ENCODE measurements at regions not wholly inside any gene's neighbourhood (a gene's known extent, or its start where the extent isn't known, plus 50 kb on each side); places are given as distances from the start of the nearest gene placed in this dataset.
"Not testable (repeated sequence)": the region's sequence is repeated elsewhere in the genome, so short reads cannot be mapped to it uniquely, and the experiment has no call there.

DNA sequence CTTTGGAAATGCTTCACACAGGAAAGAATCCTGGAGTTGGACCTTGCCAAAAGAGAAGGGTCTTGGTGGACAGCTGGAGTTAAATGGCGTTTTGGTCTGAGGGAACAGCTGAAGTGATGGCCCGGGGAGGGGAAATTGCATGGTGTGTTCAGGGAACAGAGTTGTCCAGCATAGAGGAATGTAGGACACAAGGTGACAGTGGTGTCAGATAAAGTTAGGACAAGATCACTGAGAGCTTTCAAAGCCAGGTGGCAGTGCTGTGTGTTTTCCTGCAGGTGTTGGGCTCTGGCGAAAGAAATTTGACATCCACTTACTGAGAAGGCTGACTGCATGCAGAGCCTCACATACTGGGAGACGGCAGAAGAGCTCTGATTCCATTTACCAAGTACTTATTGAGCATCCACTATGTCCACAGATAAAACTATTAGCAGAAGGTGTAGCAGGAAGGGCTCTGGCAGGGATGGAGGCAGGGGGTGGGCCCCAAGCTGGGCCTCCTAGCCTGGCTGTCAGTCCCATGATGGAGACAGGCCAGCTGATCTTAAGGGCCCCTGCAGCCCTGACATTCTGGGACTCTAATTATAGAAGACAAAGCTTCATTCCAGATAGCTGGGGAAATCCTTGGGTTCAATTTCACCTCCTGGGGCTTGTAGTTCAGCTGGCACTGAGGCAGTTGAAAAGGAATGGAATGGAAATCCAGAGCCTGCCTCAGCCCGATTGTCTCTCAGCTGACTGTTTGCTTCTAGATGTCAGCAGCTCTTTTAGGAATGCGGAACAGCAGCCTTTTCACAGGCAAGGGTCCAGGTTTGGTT, 150.2 kb upstream of the MAMLD1 start:
- no peak for DNase-seq (ENCODE audit: low spot score)

DNA sequence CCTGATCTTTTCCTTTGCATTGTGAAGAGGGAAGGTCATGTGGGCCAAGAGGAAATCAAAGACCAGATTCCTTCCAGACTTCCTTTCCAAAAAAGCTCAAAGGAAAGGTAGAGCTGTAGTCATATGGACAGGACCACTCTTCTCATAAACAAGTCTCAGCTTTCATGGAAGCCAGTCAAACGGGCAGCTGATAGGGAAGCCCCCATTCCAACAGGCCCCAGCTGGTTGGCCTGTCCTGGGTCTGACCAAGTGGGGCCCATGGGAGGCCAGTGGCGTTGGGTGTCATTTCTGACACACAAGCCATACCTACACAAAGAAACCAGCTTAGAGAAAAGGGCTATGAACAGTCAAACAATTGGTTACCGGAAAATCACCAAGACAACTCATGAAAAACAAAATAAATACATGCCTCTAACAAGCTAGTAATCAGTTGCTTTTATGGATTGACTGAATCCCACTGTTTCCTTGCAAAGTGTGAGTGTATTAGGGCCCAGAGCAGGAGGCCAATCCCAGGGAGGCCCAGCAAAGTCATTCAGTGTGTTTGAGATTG, 149.6 kb upstream of the MAMLD1 start:
- DNase-seq (ENCODE audit: low spot score), result no peak

DNA sequence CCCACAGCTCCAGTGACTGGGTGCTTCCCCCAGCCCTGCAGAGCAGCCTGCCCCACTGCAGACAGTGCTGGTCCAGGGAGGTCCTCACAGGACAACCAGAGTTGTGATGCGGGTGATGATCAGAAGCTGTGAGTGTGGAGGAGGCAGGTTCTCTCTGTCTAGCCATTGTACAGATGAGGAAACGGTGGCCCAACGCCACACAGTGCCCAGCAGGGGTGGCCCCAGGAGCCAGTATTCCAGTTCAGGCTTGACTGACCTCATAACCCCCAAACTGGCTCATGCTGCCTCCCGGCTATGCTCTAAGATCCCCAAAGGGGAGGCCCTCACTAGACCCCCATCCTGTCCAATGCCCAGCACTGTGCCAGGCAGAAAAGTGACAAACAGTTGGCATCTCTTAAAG, 147.1 kb upstream of the MAMLD1 start:
- not testable (repeated sequence) for DNase-seq (ENCODE audit: low spot score)

DNA sequence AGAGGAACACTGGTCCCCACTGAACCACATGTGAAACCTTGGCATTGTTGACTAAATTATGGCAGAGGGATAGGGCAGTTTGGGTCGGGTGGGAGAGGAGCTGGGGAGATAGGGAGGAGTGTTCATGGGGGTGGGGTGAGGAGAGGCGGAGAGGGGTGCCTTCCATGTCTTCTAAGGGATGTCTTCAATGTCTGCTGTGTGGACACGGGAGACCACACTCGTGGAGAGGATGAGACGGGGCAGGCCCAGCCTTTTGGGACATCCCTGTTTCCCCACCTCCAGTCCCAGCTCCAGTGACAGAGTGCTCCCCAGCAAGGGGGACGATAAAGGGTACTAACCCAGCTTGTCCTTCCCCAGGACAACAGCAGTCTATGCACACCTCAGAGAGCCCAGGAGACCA, 146.4 kb upstream of the MAMLD1 start:
- no peak for DNase-seq (ENCODE audit: low spot score)

DNA sequence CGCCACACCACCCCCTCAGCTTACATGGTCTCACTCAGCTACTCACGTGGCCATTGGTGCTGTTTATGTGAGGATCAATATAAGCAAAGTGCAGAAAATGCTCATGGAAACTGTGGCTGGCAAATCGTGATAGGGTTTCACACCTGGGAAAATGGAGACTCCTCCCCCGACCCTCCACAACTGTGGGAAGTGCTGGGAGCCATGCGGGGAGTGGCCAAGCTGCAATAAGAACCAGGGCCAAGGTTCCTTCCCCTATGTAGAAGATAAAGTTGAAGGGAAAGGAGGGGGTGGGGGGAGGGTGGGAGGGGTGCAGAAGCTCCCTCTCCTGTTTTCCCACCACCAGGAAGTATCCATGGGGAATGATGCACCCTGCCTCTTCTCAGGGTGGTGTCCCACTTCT, 145.5 kb upstream of the MAMLD1 start:
- no peak for DNase-seq (ENCODE audit: low spot score)

DNA sequence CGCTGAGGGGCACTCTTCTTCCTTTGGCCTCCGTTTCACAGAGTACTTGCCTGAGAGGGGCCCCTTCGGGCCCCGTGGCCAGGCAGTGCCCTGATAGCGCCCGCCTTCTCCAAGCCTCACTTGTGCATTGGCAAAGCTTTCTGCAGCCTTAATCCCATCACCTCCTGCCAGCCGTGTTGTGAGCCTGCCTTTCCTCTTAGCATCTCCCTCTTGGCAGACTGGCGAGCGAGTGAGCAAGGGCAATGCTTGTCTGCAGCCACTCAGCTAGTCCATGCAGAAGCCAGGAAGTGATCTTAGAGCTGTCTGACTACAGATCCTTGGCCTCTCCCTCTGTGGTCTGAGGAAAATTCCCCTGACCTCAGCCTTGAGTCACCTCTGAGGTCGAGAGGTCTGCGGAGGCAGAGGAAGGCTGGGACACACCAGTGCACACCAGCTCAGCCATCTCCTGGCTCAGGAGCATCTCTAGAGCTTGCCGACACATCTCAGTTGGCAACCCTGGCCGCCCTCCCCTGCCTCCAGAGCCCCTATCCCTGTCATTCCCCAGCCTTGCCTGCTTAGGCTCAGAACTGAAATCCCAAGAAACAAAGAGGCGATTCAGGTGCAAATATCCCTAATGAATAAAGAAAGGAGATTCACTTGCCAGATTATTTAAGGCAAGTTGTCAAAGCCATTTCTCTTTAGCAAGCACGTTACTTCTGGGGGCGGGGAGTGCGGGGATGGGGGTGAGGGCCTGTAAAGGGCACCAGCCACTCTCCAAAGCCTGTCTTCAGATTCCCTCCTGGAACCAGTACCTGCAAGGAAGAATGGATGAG, 143.5 kb upstream of the MAMLD1 start:
- no peak for DNase-seq (ENCODE audit: low spot score)

DNA sequence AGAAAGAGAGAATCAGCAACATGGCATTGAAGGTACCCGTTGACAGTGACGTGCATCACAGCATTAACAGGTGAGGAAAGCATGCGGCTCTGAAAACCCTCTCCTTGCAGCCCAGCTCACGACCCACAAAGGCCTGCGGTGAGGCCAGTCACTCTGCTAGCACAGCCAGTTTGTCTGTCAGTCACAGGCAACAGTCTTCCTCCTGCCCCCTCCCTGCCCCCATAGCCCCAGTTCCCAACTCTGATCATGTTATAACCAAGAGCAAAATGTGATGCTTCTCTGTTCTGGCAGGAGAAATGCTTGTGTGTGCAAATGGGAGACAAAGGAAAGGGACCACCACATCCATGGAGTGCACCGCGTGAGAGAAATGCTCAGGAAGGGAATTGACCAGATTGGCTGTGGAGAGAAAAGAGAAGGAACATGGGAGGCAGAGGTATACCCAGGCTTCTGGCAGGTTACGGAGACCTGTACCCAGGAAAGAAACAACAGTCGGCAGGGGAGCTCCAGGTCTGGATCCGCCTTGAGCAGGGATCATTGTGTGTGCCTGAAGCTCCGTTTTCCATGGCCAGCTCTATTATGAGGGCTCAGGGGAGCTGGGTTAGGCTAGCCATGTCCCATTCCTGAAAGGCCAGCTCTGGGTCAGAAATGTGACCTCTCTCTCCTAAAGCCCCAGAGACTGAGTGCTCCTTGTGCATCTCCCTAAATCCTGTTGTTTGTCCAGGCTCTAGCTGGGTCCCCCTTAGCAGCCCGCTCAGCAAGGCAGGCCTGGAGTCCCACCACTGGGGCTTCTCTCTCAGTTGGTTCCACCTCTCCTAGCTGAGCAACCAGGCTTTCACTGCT, 139.7 kb upstream of the MAMLD1 start:
- DNase-seq (ENCODE audit: low spot score), result no peak

DNA sequence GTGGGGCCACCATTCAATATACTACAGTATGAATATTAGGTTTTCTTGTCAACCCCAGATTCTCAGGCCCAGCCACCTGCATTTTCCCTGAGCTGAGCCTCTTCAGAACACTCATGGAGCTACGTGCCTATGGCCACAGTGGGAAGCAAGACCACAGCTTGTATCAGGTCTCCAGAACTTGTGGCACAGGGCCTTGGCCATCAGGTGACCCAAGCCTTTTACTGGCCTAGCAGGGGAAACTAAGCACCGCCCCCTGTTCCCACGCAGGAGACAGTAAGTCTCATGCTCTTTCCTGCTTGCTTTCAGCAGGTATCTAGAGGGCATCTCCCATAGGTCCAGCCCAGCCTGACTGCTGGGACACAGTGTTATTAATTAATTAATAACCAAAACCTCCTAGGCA, 138.4 kb upstream of the MAMLD1 start:
- no peak for DNase-seq (ENCODE audit: low spot score)

DNA sequence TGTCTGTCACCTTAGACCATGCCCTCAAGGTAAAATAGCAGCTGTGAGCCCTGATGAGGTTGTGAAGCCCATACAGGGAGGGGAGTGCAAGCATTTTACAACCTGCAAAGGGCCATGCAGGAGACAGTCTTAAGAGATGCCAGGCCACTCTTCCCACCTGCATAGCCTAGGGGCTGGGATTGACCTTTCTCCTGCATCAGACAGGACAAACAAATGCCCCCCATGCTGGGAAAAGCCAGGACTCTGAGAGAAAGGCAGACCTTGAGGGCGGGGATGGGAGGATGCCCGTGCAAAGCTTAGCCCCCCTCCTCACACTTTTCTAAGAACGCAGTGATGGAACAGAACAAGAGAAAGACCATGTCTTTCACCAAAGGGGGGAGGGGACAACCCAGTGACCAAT, 137.9 kb upstream of the MAMLD1 start:
- DNase-seq (ENCODE audit: low spot score), result no peak

DNA sequence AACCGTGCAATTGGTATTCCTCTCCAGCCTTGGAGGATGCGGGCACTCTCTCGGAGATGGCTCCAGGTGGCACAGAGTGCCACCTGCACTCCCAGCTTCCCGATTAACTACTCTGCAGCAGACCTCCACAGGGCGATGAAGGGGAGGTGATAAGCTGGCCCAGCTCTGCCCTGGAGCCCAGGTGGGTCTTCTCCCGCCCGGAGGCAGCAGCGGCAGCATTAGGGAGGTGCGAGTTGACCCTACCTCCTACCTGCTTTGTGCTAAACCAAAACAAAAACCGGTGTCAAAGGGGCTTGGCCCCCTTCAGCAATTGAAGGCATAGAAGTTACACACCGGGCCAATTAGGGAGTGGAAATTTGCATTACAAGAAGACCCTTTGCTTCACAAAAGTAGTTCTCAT, 137.4 kb upstream of the MAMLD1 start:
- no peak for DNase-seq (ENCODE audit: low spot score)

DNA sequence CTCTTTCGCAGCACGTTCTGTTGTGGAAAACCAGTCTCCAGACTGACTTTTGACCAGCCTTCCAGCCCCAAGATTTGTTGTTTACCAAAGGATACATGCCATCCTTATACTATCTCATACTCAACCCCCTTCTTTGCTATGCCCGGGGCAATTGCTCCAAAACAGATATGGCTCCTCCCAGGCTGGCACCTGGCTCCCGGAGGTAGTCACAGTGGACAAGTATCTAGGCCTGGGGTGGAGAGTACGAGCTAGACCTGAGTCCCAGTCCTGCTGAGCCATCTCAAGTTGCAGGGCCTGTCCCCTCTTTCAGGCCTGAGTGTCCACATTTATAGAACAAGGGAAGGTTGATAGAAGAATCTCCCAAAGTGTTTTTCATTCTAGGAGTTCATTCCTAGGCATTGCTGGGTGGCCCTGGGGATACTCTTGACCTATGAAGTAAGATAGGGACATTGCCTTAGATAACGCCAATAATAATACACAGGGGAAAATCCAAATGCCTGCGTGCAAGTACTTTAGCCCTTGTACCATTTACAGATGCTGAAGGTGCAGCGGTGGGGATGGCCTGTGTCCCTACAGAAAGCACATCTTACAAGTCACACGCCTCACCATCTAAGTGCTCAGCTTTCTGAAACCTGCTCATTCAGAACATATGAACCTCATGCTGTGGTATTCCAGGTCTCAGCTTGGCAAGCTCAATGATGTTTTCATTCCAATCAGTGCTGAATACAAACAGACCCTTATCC, 136.7 kb upstream of the MAMLD1 start:
- DNase-seq (ENCODE audit: low spot score), result no peak

DNA sequence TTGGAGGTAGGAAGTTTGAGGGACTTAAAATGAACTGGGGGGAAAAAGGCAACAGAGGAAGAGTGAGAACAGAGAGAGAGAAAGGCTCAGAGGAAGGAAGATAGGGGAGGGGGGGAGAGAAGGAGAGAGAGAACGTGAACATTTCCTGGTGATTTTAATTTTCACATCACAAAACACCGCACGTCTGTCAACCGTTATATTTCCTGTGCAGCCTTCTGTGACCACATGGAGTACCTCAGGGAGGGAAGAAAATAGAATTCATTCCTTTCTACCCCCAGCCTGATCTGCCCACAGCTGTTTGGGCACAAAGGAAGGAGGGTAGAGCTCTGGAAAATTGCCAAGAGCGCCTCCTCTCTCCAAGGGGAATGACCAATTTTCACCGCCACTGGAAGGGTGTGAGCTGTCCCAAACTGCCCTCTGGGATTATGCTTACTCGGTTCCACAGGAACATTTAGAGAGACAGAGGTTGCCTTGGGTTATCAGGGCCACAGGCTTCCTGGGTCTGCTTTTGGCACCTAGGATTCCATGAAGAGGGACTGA, 135.7 kb upstream of the MAMLD1 start:
- DNase-seq (ENCODE audit: low spot score), result no peak

DNA sequence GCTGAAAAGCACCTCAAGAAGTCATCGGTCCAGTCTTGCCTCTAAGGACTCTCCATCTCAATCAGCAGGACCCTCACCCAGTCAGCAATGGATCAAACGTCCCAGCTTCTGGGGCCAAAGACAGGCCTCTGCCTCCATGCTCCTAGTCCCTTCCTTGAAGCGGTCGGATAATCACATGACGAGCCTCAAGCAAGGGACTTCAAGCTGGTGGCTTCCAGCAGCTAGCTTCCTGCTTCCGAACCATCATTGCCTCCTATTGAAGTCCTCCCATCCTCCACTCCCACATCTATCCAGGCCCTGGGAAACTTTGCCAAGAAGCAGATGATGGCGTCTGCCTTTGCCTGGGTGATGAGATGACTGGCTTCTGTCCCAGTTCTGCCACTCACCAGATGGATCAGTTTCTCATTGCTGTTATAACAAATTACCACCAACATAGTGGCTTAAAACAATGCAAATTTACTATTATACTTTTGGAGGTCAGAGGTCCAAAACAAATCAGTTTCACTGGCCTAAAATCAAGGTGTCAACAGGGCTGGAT, 135.2 kb upstream of the MAMLD1 start:
- DNase-seq (ENCODE audit: low spot score), result no peak

DNA sequence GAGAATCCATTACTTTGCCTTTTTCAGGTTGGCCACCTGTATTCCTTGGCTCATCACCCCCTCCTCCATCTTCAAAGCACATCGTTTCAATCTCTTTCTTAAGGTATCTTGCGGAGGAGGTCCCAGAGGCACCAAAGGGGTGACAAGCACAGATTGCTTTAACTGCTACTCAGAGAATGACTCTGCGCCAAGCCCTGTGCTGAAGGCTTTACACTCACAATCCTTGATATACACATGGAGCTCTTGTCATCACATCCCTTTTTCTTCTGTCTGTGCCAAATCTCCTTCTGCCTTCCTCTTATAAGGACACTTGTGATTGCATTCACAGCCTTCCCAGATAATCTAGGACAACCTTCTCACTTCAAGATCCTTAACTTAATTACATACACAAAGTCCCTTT, 134.7 kb upstream of the MAMLD1 start:
- no peak for DNase-seq (ENCODE audit: low spot score)

DNA sequence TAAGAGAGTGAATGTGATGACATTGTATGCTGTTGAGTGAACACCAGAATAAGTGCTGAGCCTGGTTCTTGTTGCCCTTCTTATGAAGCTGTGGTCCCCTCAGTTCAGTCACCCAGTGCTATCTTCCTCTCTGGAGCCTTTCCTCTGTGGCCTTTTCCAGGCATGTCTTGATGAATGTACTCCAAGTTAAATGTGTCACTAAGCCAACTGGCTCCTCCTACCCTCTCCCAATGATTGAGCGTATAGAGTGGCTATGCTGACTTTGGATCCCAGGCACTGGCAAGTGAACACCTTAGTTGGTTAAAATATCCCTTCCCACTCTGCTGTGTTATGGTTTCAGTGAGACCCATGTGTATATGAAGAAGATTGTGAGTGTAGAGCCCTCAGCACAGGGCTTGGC, 134.1 kb upstream of the MAMLD1 start:
- no peak for DNase-seq (ENCODE audit: low spot score)

DNA sequence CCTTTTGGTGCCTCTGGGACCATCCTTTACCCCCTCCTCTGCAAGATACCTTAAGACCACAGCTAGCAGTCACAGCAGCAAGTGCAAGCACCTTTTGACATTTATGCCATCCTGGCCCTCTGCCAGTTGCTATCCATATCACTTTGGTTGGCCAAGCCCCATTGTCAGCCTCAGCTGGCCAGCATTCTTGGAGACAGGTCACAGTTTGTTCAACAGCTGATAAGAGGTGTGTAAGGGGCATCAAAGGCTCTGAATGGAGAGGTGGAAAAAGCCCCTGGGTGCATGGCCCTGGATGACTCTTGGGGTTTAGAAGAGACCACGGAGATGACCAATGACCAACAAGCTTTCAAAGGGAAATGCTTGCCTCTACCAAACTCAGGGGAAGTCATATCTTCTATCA, 133.6 kb upstream of the MAMLD1 start:
- DNase-seq (ENCODE audit: low spot score), result no peak

DNA sequence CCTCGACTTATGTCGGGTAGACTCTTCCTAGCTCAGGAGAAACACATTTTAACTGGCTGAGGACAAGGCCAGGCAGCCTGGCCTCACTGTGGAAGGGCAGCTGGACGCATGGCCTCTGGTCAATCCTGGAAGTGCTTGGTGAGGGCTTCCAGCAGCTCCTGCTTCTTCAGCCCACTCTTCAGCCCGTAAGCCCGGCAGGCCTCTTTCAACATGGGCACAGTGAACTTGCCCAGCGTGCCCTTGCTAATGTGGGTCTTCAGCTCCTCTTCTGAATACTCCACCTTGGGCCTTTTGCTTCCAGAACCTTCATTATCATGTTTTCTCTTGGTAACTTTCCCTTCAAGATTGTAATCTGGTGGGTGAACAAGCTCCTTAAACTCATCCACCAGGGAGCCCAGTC, 132.2 kb upstream of the MAMLD1 start:
- DNase-seq (ENCODE audit: low spot score), result not testable (repeated sequence)

DNA sequence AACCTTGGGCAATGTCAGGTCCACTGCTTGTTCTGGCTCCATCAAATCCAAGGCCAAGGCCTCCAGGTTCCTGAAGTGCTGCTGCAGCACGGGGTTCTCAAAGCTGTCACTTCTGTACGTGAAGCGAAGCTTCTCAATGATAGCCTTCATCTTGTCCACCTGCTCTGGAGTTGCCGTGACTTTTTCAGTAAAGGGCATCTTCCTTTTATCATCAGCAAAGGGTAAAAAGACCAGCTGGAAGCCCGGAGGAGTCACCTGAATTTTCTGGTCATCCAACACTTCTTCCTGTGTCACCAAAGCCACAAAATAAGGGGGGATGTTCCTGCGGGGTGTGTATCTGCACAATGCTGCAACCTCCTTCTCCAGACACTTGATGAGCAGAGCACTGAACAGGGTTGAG, 131.7 kb upstream of the MAMLD1 start:
- not testable (repeated sequence) for DNase-seq (ENCODE audit: low spot score)

DNA sequence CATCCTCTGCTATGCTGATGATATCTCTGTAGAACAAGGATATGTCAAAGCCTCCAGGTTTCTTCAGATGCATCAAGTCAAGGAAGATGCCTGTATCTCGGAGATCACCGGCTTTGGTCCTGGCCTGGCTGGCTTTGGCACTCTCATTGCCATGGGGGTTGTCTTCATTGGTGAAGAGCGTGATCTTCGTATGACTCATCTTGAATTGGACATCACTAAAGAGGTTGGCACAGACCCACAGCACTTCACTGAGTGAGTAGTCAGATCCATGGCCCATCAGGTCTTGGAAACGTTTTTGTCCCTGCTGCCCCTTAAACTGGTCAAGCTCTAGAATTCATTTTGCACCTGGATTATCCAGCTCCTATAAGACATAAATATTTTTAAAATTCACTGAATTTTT, 130.9 kb upstream of the MAMLD1 start:
- not testable (repeated sequence) for DNase-seq (ENCODE audit: low spot score)

DNA sequence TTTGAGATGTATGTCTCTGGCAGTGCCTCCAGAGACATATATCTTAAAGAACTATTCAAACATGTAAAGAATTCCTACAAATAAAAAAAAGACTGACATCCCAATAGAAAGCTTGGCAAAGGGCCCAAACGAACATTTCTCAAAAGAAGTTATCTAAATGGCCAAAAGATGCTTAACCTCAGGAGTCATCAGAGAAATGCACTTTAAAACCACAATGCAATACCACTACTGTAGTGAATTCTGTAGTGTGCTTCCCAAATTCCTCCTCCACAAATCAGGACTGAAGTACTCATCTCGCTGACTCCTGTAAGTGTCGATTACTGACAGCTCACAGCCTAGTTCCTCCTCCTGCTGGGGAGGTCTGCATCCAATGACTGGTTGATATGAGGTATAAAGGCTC, 129.0 kb upstream of the MAMLD1 start:
- no peak for DNase-seq (ENCODE audit: low spot score)

DNA sequence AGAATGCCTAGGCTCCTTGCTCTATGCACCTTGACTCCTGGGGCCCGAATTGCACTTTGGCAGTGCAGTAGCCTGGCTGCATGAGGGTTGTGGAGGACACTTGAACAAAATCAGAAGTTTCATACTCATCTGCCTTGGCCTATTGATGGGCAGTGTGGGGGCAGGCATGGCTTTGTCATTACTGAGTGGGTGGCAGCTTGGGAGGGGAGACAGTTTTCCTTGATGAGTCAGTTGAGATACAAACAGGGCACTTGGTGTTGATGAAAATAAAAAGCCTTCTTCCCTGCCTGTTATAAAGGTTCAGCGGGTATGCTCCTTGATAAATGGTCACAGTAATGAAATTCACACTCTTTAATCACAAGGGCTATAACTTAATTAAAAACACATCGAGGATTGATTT, 126.8 kb upstream of the MAMLD1 start:
- no peak for DNase-seq (ENCODE audit: low spot score)
